ENCODE measurements at regions not wholly inside any gene's neighbourhood (a gene's known extent, or its start where the extent isn't known, plus 50 kb on each side); places are given as distances from the start of the nearest gene placed in this dataset.

DNA sequence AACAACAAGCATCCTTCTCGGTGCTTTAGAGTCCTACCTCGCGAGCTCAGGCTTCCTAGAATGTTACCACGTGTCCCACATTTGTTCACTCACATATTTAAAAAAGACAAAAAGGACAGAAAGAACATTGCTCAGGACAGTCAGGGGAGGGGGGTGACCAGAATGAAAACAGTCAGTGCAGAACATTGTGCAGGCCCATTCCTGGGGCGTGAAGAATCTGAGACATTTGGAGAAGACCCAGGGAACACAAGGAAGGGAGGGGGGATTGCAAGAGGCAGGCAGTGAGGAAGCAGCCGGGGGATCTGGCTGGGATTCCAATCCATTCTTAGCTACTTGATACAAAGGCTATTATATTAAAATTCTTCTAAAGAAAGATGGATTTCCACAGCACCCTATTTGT is 270.4 kb upstream of the CITED2 start:
- Histone ChIP-seq H3K27me3 (ENCODE audit: control insufficient read depth in 1 of 2, insufficient read depth in 2 of 2, low read length in 1 of 2) (no peaks in the 10 kb centered on the region), H3K36me3 (ENCODE audit: control insufficient read depth in 1 of 2, insufficient read depth in 2 of 2, low read length in 1 of 2) (no peaks in the 10 kb centered on the region), H3K4me3 (ENCODE audit: low read length in 2 of 2) (no peak overlapping the region), H3K27ac (ENCODE audit: low read depth in 1 of 2, low read length in 2 of 2) (no peak overlapping the region), H3K4me1 (ENCODE audit: control insufficient read depth in 1 of 2, insufficient read depth in 2 of 2, low read length in 2 of 2) (no peaks in the 10 kb centered on the region), H3K9me3 (ENCODE audit: control insufficient read depth, low read length) (no peaks in the 10 kb centered on the region)
- no peak for ATAC-seq (ENCODE audit: low FRiP score)
- 22 to 24% methylated on average over 6 of the region's 6 CpGs for WGBS, 2 donors
- DNase-seq, result no peak
- intact Hi-C loops (cut with DNase I), result no loop called here

DNA sequence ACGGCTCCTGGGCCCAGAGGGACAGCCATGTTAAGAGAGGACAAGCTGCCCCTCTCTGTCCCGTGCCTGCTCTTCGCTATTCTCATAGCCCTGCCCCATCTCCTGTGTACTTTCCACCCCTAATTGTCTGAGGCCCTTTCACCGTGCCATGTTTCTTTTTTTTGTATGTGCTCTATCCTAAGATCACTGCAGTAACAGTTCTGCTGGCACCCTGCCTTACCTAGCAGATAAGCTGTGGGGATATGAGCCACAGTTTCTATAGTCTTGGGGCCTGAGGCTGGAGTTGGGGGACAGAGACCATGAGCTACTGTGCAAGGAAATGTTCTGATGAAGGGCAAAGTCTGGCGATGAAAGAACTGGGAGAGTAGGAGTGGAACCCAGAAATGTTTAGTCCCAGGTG is 269.5 kb upstream of the CITED2 start:
- whole genome bisulfite sequencing, 2 donors, result 95 to 96% methylated on average over 5 of the region's 5 CpGs
- intact Hi-C loops (cut with DNase I), result no loop called here
- no peaks in the 10 kb centered on the region for H3K36me3 ChIP-seq (ENCODE audit: control insufficient read depth in 1 of 2, insufficient read depth in 2 of 2, low read length in 1 of 2)
- no peaks in the 10 kb centered on the region for H3K27me3 ChIP-seq (ENCODE audit: control insufficient read depth in 1 of 2, insufficient read depth in 2 of 2, low read length in 1 of 2)
- DNase-seq, result no peak
- no peak overlapping the region for H3K27ac ChIP-seq (ENCODE audit: low read depth in 1 of 2, low read length in 2 of 2)
- no peak for ATAC-seq (ENCODE audit: low FRiP score)
- H3K4me3 ChIP-seq (ENCODE audit: low read length in 2 of 2), result no peak overlapping the region
- H3K9me3 ChIP-seq (ENCODE audit: control insufficient read depth, low read length), result no peaks in the 10 kb centered on the region
- no peaks in the 10 kb centered on the region for H3K4me1 ChIP-seq (ENCODE audit: control insufficient read depth in 1 of 2, insufficient read depth in 2 of 2, low read length in 2 of 2)

DNA sequence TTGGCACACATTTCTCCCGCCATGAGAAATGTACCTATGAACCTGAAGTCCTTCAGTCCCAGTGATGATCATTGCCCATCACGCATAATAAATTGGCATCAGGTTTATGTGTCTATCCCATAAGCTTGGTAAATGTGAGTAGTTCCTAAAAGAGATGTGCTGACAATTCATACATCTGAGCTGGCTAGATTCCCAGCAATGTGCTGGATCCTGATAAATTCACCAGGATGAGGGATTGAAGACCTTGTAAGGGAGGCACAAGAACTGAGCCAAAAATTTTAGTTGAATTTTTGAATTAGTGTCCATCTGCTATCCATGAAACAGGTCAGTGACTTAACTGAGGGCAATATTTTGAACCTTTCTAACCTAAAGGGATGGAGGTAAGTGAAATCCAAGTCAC is 267.9 kb upstream of the CITED2 start:
- Histone ChIP-seq H3K4me3 (ENCODE audit: low read length in 2 of 2) (no peak overlapping the region), H3K36me3 (ENCODE audit: control insufficient read depth in 1 of 2, insufficient read depth in 2 of 2, low read length in 1 of 2) (no peaks in the 10 kb centered on the region), H3K27me3 (ENCODE audit: control insufficient read depth in 1 of 2, insufficient read depth in 2 of 2, low read length in 1 of 2) (no peaks in the 10 kb centered on the region), H3K27ac (ENCODE audit: low read depth in 1 of 2, low read length in 2 of 2) (no peak overlapping the region), H3K9me3 (ENCODE audit: control insufficient read depth, low read length) (no peaks in the 10 kb centered on the region), H3K4me1 (ENCODE audit: control insufficient read depth in 1 of 2, insufficient read depth in 2 of 2, low read length in 2 of 2) (no peaks in the 10 kb centered on the region)
- ATAC-seq (ENCODE audit: low FRiP score), result no peak
- intact Hi-C loops (cut with DNase I), result no loop called here
- no peak for DNase-seq
- 60 to 65% methylated on average over 2 of the region's 2 CpGs for WGBS, 2 donors

DNA sequence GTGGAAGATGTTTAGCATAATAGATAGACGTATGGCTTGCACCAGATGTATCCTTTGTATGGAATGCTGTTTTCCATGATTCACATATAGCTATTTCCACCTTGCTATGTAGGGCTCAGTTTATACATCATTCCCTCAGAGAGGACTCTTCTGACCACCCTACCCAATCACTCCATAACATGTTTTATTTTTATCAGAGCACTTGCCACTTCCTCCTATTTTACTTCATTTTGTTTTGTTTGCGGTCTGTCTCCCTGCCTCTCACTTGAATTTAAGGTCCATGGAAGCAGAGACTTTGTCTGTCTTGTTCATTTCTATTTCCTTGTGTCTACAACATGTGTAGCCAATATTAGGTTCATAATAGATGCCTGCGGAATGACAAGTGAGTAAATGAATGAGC is 266.9 kb upstream of the CITED2 start:
- intact Hi-C loops (cut with DNase I), result no loop called here
- no peak overlapping the region for H3K4me3 ChIP-seq (ENCODE audit: low read length in 2 of 2)
- ATAC-seq (ENCODE audit: low FRiP score) (no peak), DNase-seq (no peak)
- no peaks in the 10 kb centered on the region for H3K36me3 ChIP-seq (ENCODE audit: control insufficient read depth in 1 of 2, insufficient read depth in 2 of 2, low read length in 1 of 2)
- no peaks in the 10 kb centered on the region for H3K27me3 ChIP-seq (ENCODE audit: control insufficient read depth in 1 of 2, insufficient read depth in 2 of 2, low read length in 1 of 2)
- no peaks in the 10 kb centered on the region for H3K4me1 ChIP-seq (ENCODE audit: control insufficient read depth in 1 of 2, insufficient read depth in 2 of 2, low read length in 2 of 2)
- WGBS, 2 donors, result 89 to 94% methylated on average over 3 of the region's 3 CpGs
- H3K9me3 ChIP-seq (ENCODE audit: control insufficient read depth, low read length), result no peaks in the 10 kb centered on the region
- no peak overlapping the region for H3K27ac ChIP-seq (ENCODE audit: low read depth in 1 of 2, low read length in 2 of 2)

DNA sequence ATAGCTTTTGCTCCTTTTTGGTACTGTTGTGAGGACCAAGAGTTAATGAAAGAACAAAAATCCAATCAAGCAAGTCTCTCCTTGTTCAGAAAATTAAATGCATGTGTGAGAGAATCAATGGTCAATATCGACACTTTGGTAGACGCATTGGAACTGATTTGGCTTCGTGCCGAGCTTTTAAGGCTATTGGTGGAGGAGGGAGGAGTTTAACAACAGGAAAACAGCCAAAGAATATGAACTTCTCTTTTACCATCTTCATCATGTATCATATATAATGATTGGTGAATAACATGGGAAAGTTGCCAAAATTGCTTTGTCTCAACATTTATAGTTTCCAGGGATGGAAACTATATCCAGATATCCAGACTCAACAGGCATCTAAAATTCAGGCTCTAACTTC is 266.5 kb upstream of the CITED2 start:
- Histone ChIP-seq H3K27me3 (ENCODE audit: control insufficient read depth in 1 of 2, insufficient read depth in 2 of 2, low read length in 1 of 2) (no peaks in the 10 kb centered on the region), H3K27ac (ENCODE audit: low read depth in 1 of 2, low read length in 2 of 2) (no peak overlapping the region), H3K9me3 (ENCODE audit: control insufficient read depth, low read length) (no peaks in the 10 kb centered on the region), H3K36me3 (ENCODE audit: control insufficient read depth in 1 of 2, insufficient read depth in 2 of 2, low read length in 1 of 2) (no peaks in the 10 kb centered on the region), H3K4me1 (ENCODE audit: control insufficient read depth in 1 of 2, insufficient read depth in 2 of 2, low read length in 2 of 2) (no peaks in the 10 kb centered on the region), H3K4me3 (ENCODE audit: low read length in 2 of 2) (no peak overlapping the region)
- intact Hi-C loops (cut with DNase I), result no loop called here
- whole genome bisulfite sequencing, 2 donors, result 74 to 96% methylated on average over 4 of the region's 4 CpGs
- ATAC-seq (ENCODE audit: low FRiP score), result no peak
- DNase-seq, result no peak

DNA sequence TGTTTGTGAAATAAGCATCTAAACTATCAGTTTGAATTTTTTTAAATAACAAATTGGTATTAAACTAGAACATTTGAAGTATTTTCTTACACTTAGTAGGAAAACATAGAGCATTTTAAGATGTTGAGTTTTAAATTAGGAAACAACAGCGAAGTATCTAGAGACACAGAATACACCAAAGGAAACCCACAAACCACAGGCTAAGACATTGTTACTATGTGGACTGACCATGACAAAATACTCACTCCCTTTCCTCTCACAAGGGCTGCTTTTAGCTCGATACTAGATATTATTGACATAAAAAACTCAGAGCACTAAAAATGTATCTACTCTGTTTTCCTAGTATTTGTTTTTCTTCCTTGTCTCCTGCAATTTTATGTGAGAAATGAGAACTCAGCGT is 266.0 kb upstream of the CITED2 start:
- 68 to 73% methylated on average over 3 of the region's 3 CpGs for WGBS, 2 donors
- intact Hi-C loops (cut with DNase I), result no loop called here
- H3K9me3 ChIP-seq (ENCODE audit: control insufficient read depth, low read length), result no peaks in the 10 kb centered on the region

DNA sequence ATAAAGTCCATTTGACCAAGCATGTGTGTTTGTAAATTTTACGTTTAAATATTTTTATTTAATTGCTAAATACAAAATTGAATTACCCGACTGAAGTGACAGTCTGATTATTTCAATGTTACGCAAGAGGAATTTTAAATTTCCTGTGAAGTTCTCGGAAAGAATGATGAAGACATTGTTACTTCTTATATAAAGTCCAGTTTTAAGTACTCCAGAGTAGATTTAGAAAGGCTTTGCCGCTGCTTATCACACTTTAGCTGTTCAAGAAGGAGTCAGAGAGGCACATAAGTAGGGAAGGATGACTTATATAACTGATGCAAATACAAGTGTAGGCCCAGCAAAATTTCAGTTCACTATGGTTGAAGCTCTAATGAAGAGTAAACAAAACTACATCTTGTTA is 265.1 kb upstream of the CITED2 start:
- H3K4me3 ChIP-seq (ENCODE audit: low read length in 2 of 2), result no peak overlapping the region
- H3K4me1 ChIP-seq (ENCODE audit: control insufficient read depth in 1 of 2, insufficient read depth in 2 of 2, low read length in 2 of 2), result no peaks in the 10 kb centered on the region
- no peaks in the 10 kb centered on the region for H3K36me3 ChIP-seq (ENCODE audit: control insufficient read depth in 1 of 2, insufficient read depth in 2 of 2, low read length in 1 of 2)
- no peaks in the 10 kb centered on the region for H3K9me3 ChIP-seq (ENCODE audit: control insufficient read depth, low read length)
- intact Hi-C loops (cut with DNase I), result no loop called here
- no peaks in the 10 kb centered on the region for H3K27me3 ChIP-seq (ENCODE audit: control insufficient read depth in 1 of 2, insufficient read depth in 2 of 2, low read length in 1 of 2)
- ATAC-seq (ENCODE audit: low FRiP score), result no peak
- 97% methylated on average over 5 of the region's 5 CpGs for WGBS, 2 donors
- DNase-seq, result no peak
- no peak overlapping the region for H3K27ac ChIP-seq (ENCODE audit: low read depth in 1 of 2, low read length in 2 of 2)

More for the DNA sequence above, 266.0 kb upstream of the CITED2 start:
- H3K4me3 ChIP-seq (ENCODE audit: low read length in 2 of 2), result no peak overlapping the region
- ATAC-seq (ENCODE audit: low FRiP score) (no peak), DNase-seq (no peak)
- H3K36me3 ChIP-seq (ENCODE audit: control insufficient read depth in 1 of 2, insufficient read depth in 2 of 2, low read length in 1 of 2), result no peaks in the 10 kb centered on the region
- H3K27me3 ChIP-seq (ENCODE audit: control insufficient read depth in 1 of 2, insufficient read depth in 2 of 2, low read length in 1 of 2), result no peaks in the 10 kb centered on the region
- no peak overlapping the region for H3K27ac ChIP-seq (ENCODE audit: low read depth in 1 of 2, low read length in 2 of 2)
- H3K4me1 ChIP-seq (ENCODE audit: control insufficient read depth in 1 of 2, insufficient read depth in 2 of 2, low read length in 2 of 2), result no peaks in the 10 kb centered on the region

DNA sequence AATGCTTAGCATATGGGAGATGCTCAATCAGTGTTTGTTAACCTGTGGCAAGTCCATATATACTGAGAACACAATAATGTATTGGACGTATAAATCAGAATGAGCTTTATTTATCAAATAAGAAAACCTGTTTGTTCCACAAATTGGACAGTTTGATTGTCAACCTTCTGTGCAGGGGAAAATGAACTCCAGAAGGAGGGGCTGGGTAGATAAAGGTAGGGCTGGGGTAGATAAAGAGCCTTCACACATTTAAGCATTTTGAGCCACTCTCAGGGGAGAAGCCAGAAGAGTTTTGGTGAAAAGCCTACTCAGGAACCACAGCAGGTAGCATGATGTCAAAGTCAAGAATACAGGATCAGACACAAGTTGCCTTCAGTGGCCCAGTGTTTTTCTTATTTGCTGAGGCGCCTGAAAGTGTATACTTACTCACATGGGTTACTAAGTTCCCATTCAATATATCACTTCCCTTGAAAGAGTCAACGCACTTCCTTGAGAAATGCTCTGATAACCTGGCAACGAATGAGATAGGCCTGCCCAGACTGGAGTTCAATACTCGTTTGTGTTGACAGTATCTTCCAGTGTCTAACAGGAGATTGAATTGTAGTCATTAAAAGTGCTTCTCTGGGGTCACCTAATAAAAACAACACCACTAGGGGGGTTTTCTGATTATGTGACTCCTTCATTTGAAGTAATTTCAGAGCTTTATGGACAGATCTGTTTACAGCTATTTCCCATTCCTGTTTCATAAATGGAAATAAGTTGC is 263.9 kb upstream of the CITED2 start:
- Histone ChIP-seq H3K27me3 (ENCODE audit: control insufficient read depth in 1 of 2, insufficient read depth in 2 of 2, low read length in 1 of 2) (no peaks in the 10 kb centered on the region), H3K36me3 (ENCODE audit: control insufficient read depth in 1 of 2, insufficient read depth in 2 of 2, low read length in 1 of 2) (no peaks in the 10 kb centered on the region), H3K4me3 (ENCODE audit: low read length in 2 of 2) (no peak overlapping the region), H3K4me1 (ENCODE audit: control insufficient read depth in 1 of 2, insufficient read depth in 2 of 2, low read length in 2 of 2) (no peaks in the 10 kb centered on the region), H3K27ac (ENCODE audit: low read depth in 1 of 2, low read length in 2 of 2) (no peak overlapping the region), H3K9me3 (ENCODE audit: control insufficient read depth, low read length) (no peaks in the 10 kb centered on the region)
- DNase-seq (no peak), ATAC-seq (ENCODE audit: low FRiP score) (no peak)
- intact Hi-C loops (cut with DNase I), result no loop called here
- WGBS, 2 donors, result 90 to 93% methylated on average over 5 of the region's 5 CpGs

DNA sequence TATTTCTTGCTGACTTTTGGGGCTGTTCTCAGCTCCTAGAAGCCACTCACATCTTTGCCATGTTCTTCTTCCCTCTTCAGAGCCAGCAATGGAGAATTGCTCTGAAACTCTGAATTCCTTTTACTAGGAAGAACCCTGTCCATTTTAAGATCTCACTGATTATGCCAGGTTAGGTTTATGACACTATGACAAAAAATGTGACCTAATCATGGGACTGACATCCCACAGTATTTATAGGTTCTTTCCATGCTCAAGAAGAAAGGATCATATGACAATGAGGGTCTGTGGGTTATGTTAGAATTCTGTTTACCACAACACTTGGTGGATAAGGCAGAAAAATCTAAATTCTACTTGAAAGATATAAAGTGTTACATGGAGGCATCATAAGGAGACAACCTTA is 263.3 kb upstream of the CITED2 start:
- intact Hi-C loops (cut with DNase I), result no loop called here
- no peak for DNase-seq
- Histone ChIP-seq H3K27ac (ENCODE audit: low read depth in 1 of 2, low read length in 2 of 2) (no peak overlapping the region), H3K4me3 (ENCODE audit: low read length in 2 of 2) (no peak overlapping the region), H3K4me1 (ENCODE audit: control insufficient read depth in 1 of 2, insufficient read depth in 2 of 2, low read length in 2 of 2) (no peaks in the 10 kb centered on the region), H3K9me3 (ENCODE audit: control insufficient read depth, low read length) (no peaks in the 10 kb centered on the region), H3K27me3 (ENCODE audit: control insufficient read depth in 1 of 2, insufficient read depth in 2 of 2, low read length in 1 of 2) (no peaks in the 10 kb centered on the region), H3K36me3 (ENCODE audit: control insufficient read depth in 1 of 2, insufficient read depth in 2 of 2, low read length in 1 of 2) (no peaks in the 10 kb centered on the region)
- no peak for ATAC-seq (ENCODE audit: low FRiP score)
